MM.1S (cell line): ENCODE measurements at regions not wholly inside any gene's neighbourhood (a gene's known extent, or its start where the extent isn't known, plus 50 kb on each side); places are given as distances from the start of the nearest gene placed in this dataset.

Experiments
- DNase-seq: peaks from one replicate; pipeline ENCODE4 v3.0.0-alpha.2; 2015
- H2AFZ ChIP-seq: fragments of 300-600 bp; sonication (generic); 2 replicates; pipeline ENCODE4 v1.6.0; 2016; ENCODE audit warnings: antibody characterized with exemption, low read length
- H3F3A ChIP-seq: fragments of 300-600 bp; sonication (generic); 2 replicates; pipeline ENCODE4 v1.6.1; 2016; ENCODE audit warnings: mild to moderate bottlenecking, antibody characterized with exemption, low read length, moderate library complexity, mixed read lengths; ENCODE audit not compliant: insufficient read depth
- H3K27ac ChIP-seq: fragments of 300-600 bp; sonication (generic); 2 replicates; pipeline ENCODE4 v1.5.1; 2016; ENCODE audit warnings: mild to moderate bottlenecking, low read length
- H3K27me3 ChIP-seq: fragments of 300-600 bp; sonication (generic); replicated peaks from 2 replicates; pipeline ENCODE4 v1.6.0; 2016; ENCODE audit warnings: low read length; ENCODE audit not compliant: insufficient read depth
- H3K36me3 ChIP-seq: fragments of 300-600 bp; sonication (generic); replicated peaks from 2 replicates; pipeline ENCODE4 v1.6.1; 2016; ENCODE audit warnings: mild to moderate bottlenecking, low read length, mixed read lengths; ENCODE audit not compliant: insufficient read depth
- H3K4me1 ChIP-seq: fragments of 300-600 bp; sonication (generic); 2 replicates; pipeline ENCODE4 v1.6.1; 2016; ENCODE audit warnings: low read length, mixed read lengths
- H3K4me2 ChIP-seq: fragments of 300-600 bp; sonication (generic); 2 replicates; pipeline ENCODE4 v1.6.0; 2016; ENCODE audit warnings: low read depth, low read length
- H3K4me3 ChIP-seq: fragments of 300-600 bp; sonication (generic); 2 replicates; pipeline ENCODE4 v1.5.1; 2016; ENCODE audit warnings: low read length, mixed read lengths
- H3K79me2 ChIP-seq: fragments of 300-600 bp; sonication (generic); 2 replicates; pipeline ENCODE4 v1.6.1; 2016; ENCODE audit warnings: mixed run types, low read length, mixed read lengths
- H3K9ac ChIP-seq: fragments of 300-600 bp; sonication (generic); 2 replicates; pipeline ENCODE4 v1.6.1; 2016; ENCODE audit warnings: low read length, mixed read lengths
- H3K9me2 ChIP-seq: fragments of 300-600 bp; sonication (generic); replicated peaks from 2 replicates; pipeline ENCODE4 v1.6.1; 2016; ENCODE audit warnings: mild to moderate bottlenecking, low read length, mixed read lengths; ENCODE audit not compliant: insufficient read depth
- H3K9me3 ChIP-seq: fragments of 300-600 bp; sonication (generic); replicated peaks from 2 replicates; pipeline ENCODE4 v1.6.1; 2016; ENCODE audit warnings: mild to moderate bottlenecking, low read length, mixed read lengths; ENCODE audit not compliant: insufficient read depth
- H4K20me1 ChIP-seq: fragments of 300-600 bp; sonication (generic); 2 replicates; pipeline ENCODE4 v1.6.1; 2016; ENCODE audit warnings: mild to moderate bottlenecking, low read length, moderate library complexity, mixed read lengths; ENCODE audit not compliant: insufficient read depth
- EZH2 ChIP-seq: fragments of 300-600 bp; sonication (generic); optimal IDR thresholded peaks from 2 replicates; pipeline ENCODE3; 2017; ENCODE audit warnings: low read depth, mild to moderate bottlenecking, antibody characterized with exemption, low read length, mixed read lengths
- EZH2phosphoT487 ChIP-seq: fragments of 300-600 bp; sonication (generic); IDR thresholded peaks from 2 replicates; pipeline ENCODE4 v1.6.1; 2018; ENCODE audit warnings: antibody characterized with exemption, low read length
- TF ChIP-seq, protein P1 (sequence below): fragments of 300-600 bp; sonication (generic); IDR thresholded peaks from 2 replicates; pipeline ENCODE4 v1.5.1; 2016; ENCODE audit warnings: antibody characterized with exemption, low read length, mixed read lengths

- Histone ChIP-seq H4K20me1 (no peaks in the 10 kb centered on the region), H3K79me2 (no peaks in the 10 kb centered on the region), H3K9me2 (no peaks in the 10 kb centered on the region), H3K4me1 (no peaks in the 10 kb centered on the region), H3K9me3 (no peaks in the 10 kb centered on the region), H3F3A (no peaks in the 10 kb centered on the region), H3K27ac (no peak overlapping the region), H2AFZ (no peak overlapping the region), H3K27me3 (no peaks in the 10 kb centered on the region), H3K36me3 (no peaks in the 10 kb centered on the region), H3K4me3 (no peak overlapping the region), H3K4me2 (no peak overlapping the region), H3K9ac (no peak overlapping the region)
- DNase-seq = no peak
- no peak for TF ChIP-seq EZH2
- TF ChIP-seq, protein P1, sequence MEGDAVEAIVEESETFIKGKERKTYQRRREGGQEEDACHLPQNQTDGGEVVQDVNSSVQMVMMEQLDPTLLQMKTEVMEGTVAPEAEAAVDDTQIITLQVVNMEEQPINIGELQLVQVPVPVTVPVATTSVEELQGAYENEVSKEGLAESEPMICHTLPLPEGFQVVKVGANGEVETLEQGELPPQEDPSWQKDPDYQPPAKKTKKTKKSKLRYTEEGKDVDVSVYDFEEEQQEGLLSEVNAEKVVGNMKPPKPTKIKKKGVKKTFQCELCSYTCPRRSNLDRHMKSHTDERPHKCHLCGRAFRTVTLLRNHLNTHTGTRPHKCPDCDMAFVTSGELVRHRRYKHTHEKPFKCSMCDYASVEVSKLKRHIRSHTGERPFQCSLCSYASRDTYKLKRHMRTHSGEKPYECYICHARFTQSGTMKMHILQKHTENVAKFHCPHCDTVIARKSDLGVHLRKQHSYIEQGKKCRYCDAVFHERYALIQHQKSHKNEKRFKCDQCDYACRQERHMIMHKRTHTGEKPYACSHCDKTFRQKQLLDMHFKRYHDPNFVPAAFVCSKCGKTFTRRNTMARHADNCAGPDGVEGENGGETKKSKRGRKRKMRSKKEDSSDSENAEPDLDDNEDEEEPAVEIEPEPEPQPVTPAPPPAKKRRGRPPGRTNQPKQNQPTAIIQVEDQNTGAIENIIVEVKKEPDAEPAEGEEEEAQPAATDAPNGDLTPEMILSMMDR = no peak
- no peak for TF ChIP-seq EZH2phosphoT487
These were observed 59.1 kb upstream of the DAPL1 start for GRCh38 chr2:158735822-158736580.

GRCh38 chr2:158738363-158738762 lies 56.8 kb upstream of the DAPL1 start:
- H3K4me1 ChIP-seq = no peaks in the 10 kb centered on the region

GRCh38 chr2:158740127-158740526 lies 55.0 kb upstream of the DAPL1 start:
- no peak overlapping the region for H3K4me3 ChIP-seq
- H2AFZ ChIP-seq = no peak overlapping the region
- H3K27ac ChIP-seq = no peak overlapping the region
- no peaks in the 10 kb centered on the region for H4K20me1 ChIP-seq
- no peaks in the 10 kb centered on the region for H3K27me3 ChIP-seq
- H3K79me2 ChIP-seq = no peaks in the 10 kb centered on the region
- no peaks in the 10 kb centered on the region for H3K9me2 ChIP-seq
- no peaks in the 10 kb centered on the region for H3F3A ChIP-seq
- no peak for DNase-seq
- TF ChIP-seq EZH2phosphoT487 (no peak), EZH2 (no peak)
- TF ChIP-seq, protein P1 = no peak
- H3K9ac ChIP-seq = no peak overlapping the region
- H3K9me3 ChIP-seq = no peaks in the 10 kb centered on the region
- H3K4me1 ChIP-seq = no peaks in the 10 kb centered on the region
- no peaks in the 10 kb centered on the region for H3K36me3 ChIP-seq
- H3K4me2 ChIP-seq = no peak overlapping the region

More at GRCh38 chr2:158738363-158738762, 56.8 kb upstream of the DAPL1 start:
- Histone ChIP-seq H3K4me3 (no peak overlapping the region), H3K36me3 (no peaks in the 10 kb centered on the region), H3F3A (no peaks in the 10 kb centered on the region), H2AFZ (no peak overlapping the region), H3K4me2 (no peak overlapping the region), H3K9ac (no peak overlapping the region), H3K79me2 (no peaks in the 10 kb centered on the region), H4K20me1 (no peaks in the 10 kb centered on the region), H3K27me3 (no peaks in the 10 kb centered on the region), H3K27ac (no peak overlapping the region), H3K9me2 (no peaks in the 10 kb centered on the region), H3K9me3 (no peaks in the 10 kb centered on the region)
- TF ChIP-seq, protein P1 = no peak
- no peak for TF ChIP-seq EZH2
- no peak for TF ChIP-seq EZH2phosphoT487
- no peak for DNase-seq
